ENCODE measurements at regions not wholly inside any gene's neighbourhood (a gene's known extent, or its start where the extent isn't known, plus 50 kb on each side); places are given as distances from the start of the nearest gene placed in this dataset.

DNA sequence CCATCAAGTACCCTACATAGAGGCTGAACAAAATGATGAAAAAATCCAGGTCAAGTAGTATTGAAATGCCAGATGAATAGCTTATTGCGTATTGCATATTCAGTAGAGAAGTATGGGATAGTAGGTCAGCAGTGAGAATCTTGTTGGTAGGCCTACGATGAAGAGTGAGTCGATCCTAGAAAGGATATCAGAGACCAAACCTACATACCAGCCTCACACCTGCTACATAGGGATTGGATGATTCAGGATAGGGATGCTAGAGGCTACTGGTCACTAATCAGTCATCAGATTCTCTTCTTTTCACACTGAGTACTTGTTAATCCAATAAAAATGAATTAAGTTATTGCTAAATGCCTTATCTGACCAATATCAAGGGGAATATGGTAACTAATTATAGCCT lies 274.5 kb downstream of the DSEL start:
- Histone ChIP-seq H3K9me3 (ENCODE audit: insufficient read depth in 2 of 2, low read depth in 1 of 2, low read length in 1 of 2) (no peaks in the 10 kb centered on the region), H3K56ac (replicated peaks; ENCODE audit: insufficient read length, low read depth, low read length) (no peak overlapping the region), H3K4me1 (replicated peaks in 1 of 4; ENCODE audit: control insufficient read depth in 3 of 4, insufficient read depth in 4 of 4, low read length in 3 of 4) (no peaks in the 10 kb centered on the region), H3K9ac (replicated peaks in 1 of 4; ENCODE audit: extremely low read depth in 1 of 4, low read depth in 3 of 4, low read length in 3 of 4) (no peak overlapping the region), H3K14ac (ENCODE audit: insufficient read length) (no peak overlapping the region), H3K27me3 (replicated peaks in 1 of 4; ENCODE audit: control insufficient read depth in 3 of 4, extremely low read depth in 1 of 4, insufficient read depth in 3 of 4, low read length in 3 of 4) (no peaks in the 10 kb centered on the region), H3K4ac (replicated peaks; ENCODE audit: insufficient read length, low read depth, low read length) (no peak overlapping the region), H3K18ac (ENCODE audit: extremely low read depth, low read length) (no peak overlapping the region), H2BK5ac (ENCODE audit: low read depth, low read length) (no peak overlapping the region), H3K23me2 (ENCODE audit: low read depth, low read length) (no peaks in the 10 kb centered on the region), H3K23ac (ENCODE audit: insufficient read length) (no peak overlapping the region), H4K5ac (ENCODE audit: insufficient read length, low read depth, low read length) (no peak overlapping the region), H3K79me1 (ENCODE audit: low read depth, low read length) (no peaks in the 10 kb centered on the region), H3K4me3 (ENCODE audit: extremely low read depth in 1 of 4, insufficient read depth in 2 of 4, low read depth in 3 of 4, low read length in 4 of 4) (no peak overlapping the region), H3K36me3 (ENCODE audit: control insufficient read depth in 2 of 4, insufficient read depth in 4 of 4, low read length in 3 of 4) (no peaks in the 10 kb centered on the region), H4K20me1 (replicated peaks in 1 of 2; ENCODE audit: control insufficient read depth in 1 of 2, insufficient read depth in 2 of 2, low read length in 2 of 2) (no peaks in the 10 kb centered on the region), H3K79me2 (ENCODE audit: control insufficient read depth in 1 of 2, insufficient read depth in 2 of 2, low read length in 2 of 2) (no peaks in the 10 kb centered on the region), H2AFZ (ENCODE audit: low read length) (no peak overlapping the region), H3K4me2 (ENCODE audit: insufficient read depth in 1 of 2, low read depth in 2 of 2, low read length in 2 of 2) (no peak overlapping the region), H2BK12ac (ENCODE audit: low read depth, low read length) (no peak overlapping the region), H3K27ac (ENCODE audit: low read depth, low read length) (no peak overlapping the region), H2BK15ac (ENCODE audit: low read length) (no peak overlapping the region), H4K8ac (ENCODE audit: extremely low read depth, insufficient read depth, low read length) (no peak overlapping the region), H4K91ac (replicated peaks; ENCODE audit: insufficient read length, low read length) (no peak overlapping the region), H2BK20ac (ENCODE audit: low read length) (no peak overlapping the region), H2BK120ac (replicated peaks; ENCODE audit: low read depth, low read length) (no peak overlapping the region), H2AK5ac (ENCODE audit: low read depth, low read length) (no peak overlapping the region)
- no peak for TF ChIP-seq CTBP2 (IDR thresholded peaks at IDR 0.05; ENCODE audit: borderline replicate concordance, insufficient read depth, insufficient read length, low read length)
- FAIRE-seq = peak; percentile 36
- CTCF ChIA-PET (ENCODE audit: partially characterized antibody) = no interaction called here
- 90% methylated on average over 3 of the region's 3 CpGs; no CpG with 5 or more reads in 1 of the 2 experiments for WGBS, 2 experiments (ENCODE audit: extremely low coverage in 1 of 2, insufficient coverage in 1 of 2, insufficient read length in 1 of 2, insufficient replicate concordance in 2 of 2, low coverage in 1 of 2, low lambda C conversion rate in 2 of 2, missing lambda C conversion rate in 1 of 2)
- POLR2A ChIA-PET (ENCODE audit: partially characterized antibody) = no interaction called here
- no peak for DNase-seq (ENCODE audit: low read depth in 1 of 2, low spot score in 2 of 2)

Measured in H1 (cell line).